Stimulated activated CD4-positive, alpha-beta T cell treated with anti-CD3 and anti-CD28 coated beads, TNF-alpha, amount 100 ng/mL, for 48 hours (primary cell): ENCODE measurements at regions not wholly inside any gene's neighbourhood (a gene's known extent, or its start where the extent isn't known, plus 50 kb on each side); places are given as distances from the start of the nearest gene placed in this dataset.
"Not testable (repeated sequence)": the region's sequence is repeated elsewhere in the genome, so short reads cannot be mapped to it uniquely, and the experiment has no call there.

Experiments
- DNase-seq, 3 donors: peaks; one replicate each; pipeline ENCODE4 v3.0.0-alpha.2; 2020; ENCODE audit warnings: low read depth in 3 of 3

- DNase-seq, result no peak
Measured at GRCh38 chr9:86997156-86997555, 49.9 kb upstream of the GAS1 start.

GRCh38 chr9:86997951-86998350, 50.6 kb upstream of the GAS1 start:
- DNase-seq, result no peak

- DNase-seq, result no peak
Measured at GRCh38 chr9:87002517-87002916, 55.2 kb upstream of the GAS1 start.

GRCh38 chr9:87004016-87004415, 56.7 kb upstream of the GAS1 start:
- DNase-seq, result no peak

GRCh38 chr9:87006956-87007355, 59.6 kb upstream of the GAS1 start:
- no peak for DNase-seq

- no peak for DNase-seq
Measured at GRCh38 chr9:87007711-87008366, 60.5 kb upstream of the GAS1 start.

- no peak for DNase-seq
Measured at GRCh38 chr9:87008667-87009066, 61.4 kb upstream of the GAS1 start.

- no peak for DNase-seq
Measured at GRCh38 chr9:87010626-87011025, 63.3 kb upstream of the GAS1 start.

- no peak for DNase-seq
Measured at GRCh38 chr9:87011551-87011950, 64.2 kb upstream of the GAS1 start.

GRCh38 chr9:87013490-87013889, 66.2 kb upstream of the GAS1 start:
- DNase-seq, result no peak

GRCh38 chr9:87014436-87014835, 67.1 kb upstream of the GAS1 start:
- no peak for DNase-seq

- DNase-seq, result no peak
Measured at GRCh38 chr9:87016681-87017080, 69.4 kb upstream of the GAS1 start.

- DNase-seq, result no peak
Measured at GRCh38 chr9:87020169-87020950, 73.1 kb upstream of the GAS1 start.

GRCh38 chr9:87022178-87022577, 74.9 kb upstream of the GAS1 start:
- DNase-seq, result no peak

GRCh38 chr9:87026204-87026603, 78.9 kb upstream of the GAS1 start:
- no peak for DNase-seq

GRCh38 chr9:87028836-87029235, 81.5 kb upstream of the GAS1 start:
- DNase-seq, result not testable (repeated sequence)

- no peak for DNase-seq
Measured at GRCh38 chr9:87029905-87030304, 82.6 kb upstream of the GAS1 start.

- no peak for DNase-seq
Measured at GRCh38 chr9:87034841-87035240, 87.5 kb upstream of the GAS1 start.

- no peak for DNase-seq
Measured at GRCh38 chr9:87035879-87036278, 88.6 kb upstream of the GAS1 start.

GRCh38 chr9:87036506-87036905, 89.2 kb upstream of the GAS1 start:
- DNase-seq, result no peak

GRCh38 chr9:87039809-87040392, 92.6 kb upstream of the GAS1 start:
- DNase-seq, result no peak

- DNase-seq, result no peak
Measured at GRCh38 chr9:87040410-87041009, 93.2 kb upstream of the GAS1 start.
